Panc1 (cell line): ENCODE measurements at regions not wholly inside any gene's neighbourhood (a gene's known extent, or its start where the extent isn't known, plus 50 kb on each side); places are given as distances from the start of the nearest gene placed in this dataset.

ENCODE experiments used
- POLR2AphosphoS5 ChIP-seq: IDR thresholded peaks from 2 replicates; pipeline ENCODE4 v1.6.1; 2012; ENCODE audit warnings: mild to moderate bottlenecking, low read depth, low read length, moderate library complexity
- SIN3A ChIP-seq: IDR thresholded peaks from 2 replicates; pipeline ENCODE4 v1.6.1; 2012; ENCODE audit warnings: low read depth, mild to moderate bottlenecking, low read length, moderate library complexity, borderline replicate concordance; ENCODE audit not compliant: insufficient read depth
- TCF7L2 ChIP-seq: IDR thresholded peaks from 2 replicates; pipeline ENCODE4 v1.6.1; 2011; ENCODE audit warnings: mild to moderate bottlenecking, low read depth, low read length, inconsistent platforms
- TF ChIP-seq, protein P1 (sequence below): fragments of 450-650 bp; IDR thresholded peaks from 2 replicates; pipeline ENCODE4 v1.5.1; 2017; ENCODE audit warnings: mild to moderate bottlenecking
- TF ChIP-seq, protein P2 (sequence below), 2 experiments: IDR thresholded peaks; 2 replicates each; pipeline ENCODE4 v1.6.1; 2011 to 2012; ENCODE audit warnings: low read depth in 2 of 2, control low read depth in 1 of 2, low read length in 1 of 2, mild to moderate bottlenecking in 1 of 2, moderate library complexity in 1 of 2; ENCODE audit not compliant: insufficient read depth in 1 of 2

DNA sequence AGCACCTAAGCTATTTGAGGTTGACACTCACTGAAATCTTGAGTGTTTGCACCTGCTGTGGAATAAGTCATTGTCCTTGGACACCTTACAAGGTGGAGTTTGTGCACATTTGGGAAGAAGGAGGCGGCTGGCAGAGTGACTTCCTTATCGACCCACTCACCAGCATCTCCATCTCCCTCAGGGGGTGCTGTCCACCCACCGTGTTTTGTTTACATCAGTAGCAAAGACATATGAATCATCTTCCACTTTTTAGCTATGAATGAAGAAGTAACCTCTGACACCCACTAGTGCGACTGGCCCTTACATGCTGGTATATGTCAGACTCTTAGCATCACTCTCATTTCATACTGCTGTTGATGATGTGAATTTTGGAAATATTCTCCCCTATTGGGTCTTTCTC is 119.5 kb upstream of the SGK1 start:
- TF ChIP-seq, protein P1, sequence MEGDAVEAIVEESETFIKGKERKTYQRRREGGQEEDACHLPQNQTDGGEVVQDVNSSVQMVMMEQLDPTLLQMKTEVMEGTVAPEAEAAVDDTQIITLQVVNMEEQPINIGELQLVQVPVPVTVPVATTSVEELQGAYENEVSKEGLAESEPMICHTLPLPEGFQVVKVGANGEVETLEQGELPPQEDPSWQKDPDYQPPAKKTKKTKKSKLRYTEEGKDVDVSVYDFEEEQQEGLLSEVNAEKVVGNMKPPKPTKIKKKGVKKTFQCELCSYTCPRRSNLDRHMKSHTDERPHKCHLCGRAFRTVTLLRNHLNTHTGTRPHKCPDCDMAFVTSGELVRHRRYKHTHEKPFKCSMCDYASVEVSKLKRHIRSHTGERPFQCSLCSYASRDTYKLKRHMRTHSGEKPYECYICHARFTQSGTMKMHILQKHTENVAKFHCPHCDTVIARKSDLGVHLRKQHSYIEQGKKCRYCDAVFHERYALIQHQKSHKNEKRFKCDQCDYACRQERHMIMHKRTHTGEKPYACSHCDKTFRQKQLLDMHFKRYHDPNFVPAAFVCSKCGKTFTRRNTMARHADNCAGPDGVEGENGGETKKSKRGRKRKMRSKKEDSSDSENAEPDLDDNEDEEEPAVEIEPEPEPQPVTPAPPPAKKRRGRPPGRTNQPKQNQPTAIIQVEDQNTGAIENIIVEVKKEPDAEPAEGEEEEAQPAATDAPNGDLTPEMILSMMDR: no peak
- TF ChIP-seq POLR2AphosphoS5: no peak
- TF ChIP-seq SIN3A: no peak
- TF ChIP-seq, protein P2, sequence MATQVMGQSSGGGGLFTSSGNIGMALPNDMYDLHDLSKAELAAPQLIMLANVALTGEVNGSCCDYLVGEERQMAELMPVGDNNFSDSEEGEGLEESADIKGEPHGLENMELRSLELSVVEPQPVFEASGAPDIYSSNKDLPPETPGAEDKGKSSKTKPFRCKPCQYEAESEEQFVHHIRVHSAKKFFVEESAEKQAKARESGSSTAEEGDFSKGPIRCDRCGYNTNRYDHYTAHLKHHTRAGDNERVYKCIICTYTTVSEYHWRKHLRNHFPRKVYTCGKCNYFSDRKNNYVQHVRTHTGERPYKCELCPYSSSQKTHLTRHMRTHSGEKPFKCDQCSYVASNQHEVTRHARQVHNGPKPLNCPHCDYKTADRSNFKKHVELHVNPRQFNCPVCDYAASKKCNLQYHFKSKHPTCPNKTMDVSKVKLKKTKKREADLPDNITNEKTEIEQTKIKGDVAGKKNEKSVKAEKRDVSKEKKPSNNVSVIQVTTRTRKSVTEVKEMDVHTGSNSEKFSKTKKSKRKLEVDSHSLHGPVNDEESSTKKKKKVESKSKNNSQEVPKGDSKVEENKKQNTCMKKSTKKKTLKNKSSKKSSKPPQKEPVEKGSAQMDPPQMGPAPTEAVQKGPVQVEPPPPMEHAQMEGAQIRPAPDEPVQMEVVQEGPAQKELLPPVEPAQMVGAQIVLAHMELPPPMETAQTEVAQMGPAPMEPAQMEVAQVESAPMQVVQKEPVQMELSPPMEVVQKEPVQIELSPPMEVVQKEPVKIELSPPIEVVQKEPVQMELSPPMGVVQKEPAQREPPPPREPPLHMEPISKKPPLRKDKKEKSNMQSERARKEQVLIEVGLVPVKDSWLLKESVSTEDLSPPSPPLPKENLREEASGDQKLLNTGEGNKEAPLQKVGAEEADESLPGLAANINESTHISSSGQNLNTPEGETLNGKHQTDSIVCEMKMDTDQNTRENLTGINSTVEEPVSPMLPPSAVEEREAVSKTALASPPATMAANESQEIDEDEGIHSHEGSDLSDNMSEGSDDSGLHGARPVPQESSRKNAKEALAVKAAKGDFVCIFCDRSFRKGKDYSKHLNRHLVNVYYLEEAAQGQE (IDR thresholded peaks at IDR 0.05; ENCODE audit: insufficient read depth in 1 of 2, low read depth in 2 of 2, low read length in 1 of 2): no peak
- TF ChIP-seq TCF7L2: no peak
